Ovary (tissue), 3 donors: ENCODE measurements at regions not wholly inside any gene's neighbourhood (a gene's known extent, or its start where the extent isn't known, plus 50 kb on each side); places are given as distances from the start of the nearest gene placed in this dataset.

Experiments used
- POLR2A ChIP-seq: fragments of 450-650 bp; IDR thresholded peaks from one replicate; pipeline ENCODE4 v1.6.1; 2017; ENCODE audit warnings: antibody characterized with exemption, mild to moderate bottlenecking, moderate library complexity
- TF ChIP-seq, protein P1 (sequence below), 3 donors: fragments of 450-650 bp in 2 of 3; fragments of 200-600 bp in 1 of 3; IDR thresholded peaks; one replicate each; pipeline versions ENCODE4 v1.5.1 to v1.8.0; 2016 to 2022; ENCODE audit warnings: antibody characterized with exemption in 3 of 3, mild to moderate bottlenecking in 1 of 3
- donor health status: DM: no; HTN: no; CAD: no.

DNA sequence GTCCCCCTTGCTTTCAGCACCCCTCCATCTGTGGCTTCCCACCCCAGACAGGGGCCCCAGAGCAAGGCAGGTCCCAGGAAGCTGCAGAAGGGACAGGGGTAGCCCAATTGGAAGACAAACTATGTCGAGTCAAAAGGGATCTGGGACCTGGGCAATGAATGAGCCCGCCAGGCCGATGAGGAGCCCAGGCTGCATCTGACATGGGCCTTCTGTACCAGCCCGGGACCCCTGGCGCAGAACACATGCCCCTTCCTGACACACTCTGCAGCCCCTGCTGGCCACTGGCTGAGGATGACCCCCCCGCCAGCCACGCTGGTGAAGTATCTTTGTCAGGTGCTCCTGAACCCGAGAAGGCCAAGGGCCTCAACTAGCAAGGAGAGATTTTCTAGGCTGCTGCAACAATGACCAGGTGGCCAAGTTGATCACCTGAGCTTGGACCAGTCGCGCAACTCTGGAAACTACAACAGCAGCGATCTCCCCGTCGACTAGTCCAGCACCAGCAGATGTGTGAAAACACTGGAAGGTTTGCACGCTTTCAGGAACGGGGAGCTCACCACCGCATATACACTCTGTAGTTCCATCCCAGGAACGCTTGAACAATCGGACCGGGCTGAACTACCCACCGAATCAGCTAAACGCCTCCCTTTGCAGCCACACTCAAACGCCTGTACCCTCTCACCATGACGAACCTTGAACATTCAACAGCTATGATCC, 119.0 kb downstream of the NCOR2 start:
- TF ChIP-seq, protein P1, sequence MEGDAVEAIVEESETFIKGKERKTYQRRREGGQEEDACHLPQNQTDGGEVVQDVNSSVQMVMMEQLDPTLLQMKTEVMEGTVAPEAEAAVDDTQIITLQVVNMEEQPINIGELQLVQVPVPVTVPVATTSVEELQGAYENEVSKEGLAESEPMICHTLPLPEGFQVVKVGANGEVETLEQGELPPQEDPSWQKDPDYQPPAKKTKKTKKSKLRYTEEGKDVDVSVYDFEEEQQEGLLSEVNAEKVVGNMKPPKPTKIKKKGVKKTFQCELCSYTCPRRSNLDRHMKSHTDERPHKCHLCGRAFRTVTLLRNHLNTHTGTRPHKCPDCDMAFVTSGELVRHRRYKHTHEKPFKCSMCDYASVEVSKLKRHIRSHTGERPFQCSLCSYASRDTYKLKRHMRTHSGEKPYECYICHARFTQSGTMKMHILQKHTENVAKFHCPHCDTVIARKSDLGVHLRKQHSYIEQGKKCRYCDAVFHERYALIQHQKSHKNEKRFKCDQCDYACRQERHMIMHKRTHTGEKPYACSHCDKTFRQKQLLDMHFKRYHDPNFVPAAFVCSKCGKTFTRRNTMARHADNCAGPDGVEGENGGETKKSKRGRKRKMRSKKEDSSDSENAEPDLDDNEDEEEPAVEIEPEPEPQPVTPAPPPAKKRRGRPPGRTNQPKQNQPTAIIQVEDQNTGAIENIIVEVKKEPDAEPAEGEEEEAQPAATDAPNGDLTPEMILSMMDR (IDR thresholded peaks at IDR 0.05) = no peak
- no peak for TF ChIP-seq POLR2A
